ENCODE measurements at regions not wholly inside any gene's neighbourhood (a gene's known extent, or its start where the extent isn't known, plus 50 kb on each side); places are given as distances from the start of the nearest gene placed in this dataset.
A peak's percentile ranks its signal among the peaks of the same experiment; 100 is the strongest.

- Mint-ChIP-seq H3K9me3 (no peaks in the 10 kb centered on the region), H3K4me1 (no peaks in the 10 kb centered on the region)
- ATAC-seq, result no peak
Measured at GRCh38 chrX:69110116-69110530, 55.1 kb downstream of the PJA1 start.

DNA sequence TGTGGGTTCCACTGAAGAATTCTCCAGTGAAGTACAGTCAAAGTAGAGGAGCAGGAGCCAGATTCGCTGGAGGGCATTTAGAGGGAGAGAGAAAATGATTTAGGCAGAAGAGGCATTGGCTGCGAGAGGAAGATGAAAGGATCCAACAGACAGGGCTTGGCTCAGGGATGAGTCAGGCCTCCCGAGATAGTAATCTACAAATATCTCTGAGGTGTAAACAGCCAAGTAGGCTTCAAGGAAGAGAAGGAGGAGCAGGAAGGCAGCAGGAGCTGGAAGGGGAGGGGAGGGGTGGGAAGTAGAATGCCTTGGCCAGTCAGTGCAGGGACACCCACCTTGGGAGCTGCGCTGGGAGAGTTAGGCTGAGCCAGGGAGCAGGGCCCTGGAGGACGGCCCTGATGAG, 55.5 kb downstream of the PJA1 start:
- ATAC-seq (no peak), DNase-seq (no peak)
- Mint-ChIP-seq H3K4me1 (no peaks in the 10 kb centered on the region), H3K27me3 (no peaks in the 10 kb centered on the region), H3K4me3 (no peak overlapping the region), H3K27ac (no peak overlapping the region), H3K9me3 (no peaks in the 10 kb centered on the region)

More at GRCh38 chrX:69110116-69110530, 55.1 kb downstream of the PJA1 start:
- Mint-ChIP-seq H3K4me3 (no peak overlapping the region), H3K27ac (no peak overlapping the region), H3K27me3 (no peaks in the 10 kb centered on the region)
- no peak for DNase-seq

DNA sequence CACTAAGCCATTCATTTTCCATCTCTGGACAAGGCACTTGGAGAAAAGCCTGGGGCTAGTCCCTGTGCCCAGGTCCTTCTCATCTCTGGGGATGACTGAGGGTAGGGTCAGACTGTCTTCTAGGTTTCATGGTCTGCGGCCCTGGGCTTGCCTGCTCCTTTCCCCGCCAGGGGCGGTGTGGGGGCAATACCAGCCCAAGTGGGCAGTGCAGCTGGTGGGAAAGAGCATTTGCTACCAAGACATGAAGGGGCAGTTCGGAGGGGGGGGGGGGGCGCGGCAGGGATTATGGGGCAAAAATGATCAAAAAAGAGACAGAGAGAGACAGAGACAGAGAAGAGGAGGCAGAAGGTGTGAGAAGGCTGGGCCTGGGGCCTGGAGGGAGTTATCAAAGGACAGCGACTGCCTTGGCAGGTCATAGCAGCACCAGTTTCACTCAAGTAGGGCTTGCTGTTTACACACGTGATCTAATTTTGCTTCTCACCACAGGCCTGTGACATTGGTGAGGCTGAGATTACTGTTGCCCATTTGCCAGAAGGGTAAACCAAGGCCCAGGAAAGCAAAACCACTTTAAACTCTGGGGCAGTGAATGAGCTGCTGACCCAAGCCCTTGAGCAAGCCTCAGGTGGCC, 56.1 kb downstream of the PJA1 start:
- Mint-ChIP-seq H3K27me3 (no peaks in the 10 kb centered on the region), H3K4me1 (no peaks in the 10 kb centered on the region), H3K4me3 (no peak overlapping the region), H3K27ac (no peak overlapping the region), H3K9me3 (no peaks in the 10 kb centered on the region)
- DNase-seq, result no peak
- ATAC-seq, result no peak

DNA sequence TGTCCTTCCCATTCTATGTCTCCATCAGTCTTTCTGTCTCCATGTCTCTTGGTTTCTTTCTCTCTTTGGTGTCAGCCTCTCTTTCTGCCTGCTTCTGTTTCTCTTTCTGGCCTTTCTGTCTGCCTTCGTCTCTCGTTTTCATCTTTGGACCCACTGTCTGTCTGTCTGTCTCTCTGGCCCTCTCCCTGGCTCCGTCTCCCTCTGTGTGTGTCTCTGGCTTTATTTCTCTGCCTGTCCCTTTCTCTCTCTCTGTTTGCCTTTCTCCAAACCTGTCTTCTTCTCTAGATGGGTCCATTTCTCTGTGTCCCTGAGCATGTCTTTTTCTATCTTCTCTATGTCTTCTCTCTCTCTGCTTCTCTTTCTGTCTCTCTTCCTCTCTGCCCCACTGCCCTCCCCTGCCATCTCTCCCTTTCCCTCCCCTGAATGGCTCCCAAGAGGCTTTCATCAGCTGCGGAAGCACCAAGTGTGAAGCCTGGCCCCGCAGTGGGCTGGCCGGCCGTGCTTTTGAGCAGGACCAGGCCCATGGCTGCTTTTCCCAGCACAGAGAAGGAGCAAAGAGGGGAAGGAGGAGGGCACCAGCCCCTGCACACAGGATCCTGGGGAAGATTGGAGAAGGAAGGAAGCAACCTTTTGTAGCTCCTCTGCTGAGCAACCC, 57.4 kb downstream of the PJA1 start:
- Mint-ChIP-seq H3K4me1 (no peaks in the 10 kb centered on the region), H3K4me3 (no peak overlapping the region), H3K9me3 (no peaks in the 10 kb centered on the region), H3K27ac (no peak overlapping the region), H3K27me3 (no peaks in the 10 kb centered on the region)
- no peak for ATAC-seq
- no peak for DNase-seq

DNA sequence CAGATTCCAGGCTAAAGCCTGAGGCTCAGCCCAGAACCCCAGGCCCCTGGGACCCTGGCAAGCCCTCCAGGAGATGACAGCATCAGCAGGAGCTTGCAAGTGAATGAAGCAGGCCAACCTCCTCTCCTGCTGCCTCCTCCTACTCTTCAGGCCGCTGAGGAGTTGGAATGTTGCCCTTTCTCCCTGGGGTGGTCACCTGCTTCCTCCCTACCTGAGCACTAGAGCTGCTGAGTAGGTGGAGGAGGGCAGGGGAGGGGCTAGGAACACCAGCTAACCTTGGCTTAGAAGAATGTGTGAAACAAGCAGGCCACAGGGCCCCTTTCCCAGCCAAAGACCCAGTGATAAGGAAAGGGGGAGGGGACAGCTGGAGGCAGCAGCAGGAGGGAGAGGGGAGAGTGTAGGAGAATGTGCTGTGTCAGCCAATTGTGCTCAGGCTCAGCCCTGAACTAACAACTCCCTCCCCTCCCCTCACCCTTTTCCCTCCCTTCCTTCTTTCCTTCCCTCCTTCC, 58.0 kb downstream of the PJA1 start:
- no peaks in the 10 kb centered on the region for H3K27me3 Mint-ChIP-seq
- H3K9me3 Mint-ChIP-seq, result no peaks in the 10 kb centered on the region
- DNase-seq, result no peak
- no peak overlapping the region for H3K4me3 Mint-ChIP-seq
- no peak overlapping the region for H3K27ac Mint-ChIP-seq
- ATAC-seq, result no peak
- no peaks in the 10 kb centered on the region for H3K4me1 Mint-ChIP-seq

DNA sequence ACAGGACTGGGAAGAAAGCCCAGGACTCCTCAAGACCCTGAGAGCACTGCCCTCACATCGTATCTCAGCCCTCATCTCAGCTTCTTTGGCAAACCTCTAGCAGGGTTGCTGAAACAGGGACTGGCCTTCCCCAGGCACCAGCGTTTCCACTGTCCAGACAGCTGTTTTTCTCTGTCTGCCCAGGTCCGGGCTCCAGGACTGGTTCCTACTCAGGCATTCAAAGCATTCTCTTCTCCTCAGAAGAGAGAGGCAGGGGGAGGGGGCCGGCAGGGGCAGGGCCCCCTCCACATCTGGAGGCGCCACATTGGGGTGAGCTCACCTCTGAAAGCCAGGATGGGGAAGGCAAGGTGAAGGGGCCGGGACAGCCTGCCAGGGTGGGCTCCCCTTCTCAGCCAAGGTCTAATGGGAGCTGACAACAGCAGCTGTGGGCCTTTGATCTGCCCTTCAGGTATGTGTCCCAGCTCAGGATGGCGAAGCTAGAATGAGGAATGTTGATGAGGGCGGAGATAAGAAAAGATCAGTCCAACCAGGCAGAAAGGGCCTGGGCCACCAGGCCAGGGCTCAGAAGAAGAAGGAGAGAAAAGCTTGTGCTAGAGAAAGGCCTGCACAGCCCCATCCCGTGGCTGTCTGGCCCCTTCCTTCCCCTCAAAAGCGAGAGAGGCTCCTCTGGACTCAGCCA, 60.4 kb downstream of the PJA1 start:
- no peak for DNase-seq
- H3K4me3 Mint-ChIP-seq, result no peak overlapping the region
- H3K27ac Mint-ChIP-seq, result no peak overlapping the region
- no peak for ATAC-seq
- H3K4me1 Mint-ChIP-seq, result no peaks in the 10 kb centered on the region
- H3K27me3 Mint-ChIP-seq, result no peaks in the 10 kb centered on the region
- H3K9me3 Mint-ChIP-seq, result no peaks in the 10 kb centered on the region

GRCh38 chrX:69103539-69103938, 61.7 kb downstream of the PJA1 start:
- no peaks in the 10 kb centered on the region for H3K4me1 Mint-ChIP-seq
- ATAC-seq, result no peak
- H3K4me3 Mint-ChIP-seq, result no peak overlapping the region
- H3K27me3 Mint-ChIP-seq, result no peaks in the 10 kb centered on the region
- no peak for DNase-seq
- no peak overlapping the region for H3K27ac Mint-ChIP-seq
- no peaks in the 10 kb centered on the region for H3K9me3 Mint-ChIP-seq

- Mint-ChIP-seq H3K4me1 (no peaks in the 10 kb centered on the region), H3K27me3 (no peaks in the 10 kb centered on the region), H3K9me3 (no peaks in the 10 kb centered on the region), H3K27ac (no peak overlapping the region), H3K4me3 (no peak overlapping the region)
- no peak for DNase-seq
- ATAC-seq, result no peak
Measured at GRCh38 chrX:69102612-69103194, 62.5 kb downstream of the PJA1 start.

DNA sequence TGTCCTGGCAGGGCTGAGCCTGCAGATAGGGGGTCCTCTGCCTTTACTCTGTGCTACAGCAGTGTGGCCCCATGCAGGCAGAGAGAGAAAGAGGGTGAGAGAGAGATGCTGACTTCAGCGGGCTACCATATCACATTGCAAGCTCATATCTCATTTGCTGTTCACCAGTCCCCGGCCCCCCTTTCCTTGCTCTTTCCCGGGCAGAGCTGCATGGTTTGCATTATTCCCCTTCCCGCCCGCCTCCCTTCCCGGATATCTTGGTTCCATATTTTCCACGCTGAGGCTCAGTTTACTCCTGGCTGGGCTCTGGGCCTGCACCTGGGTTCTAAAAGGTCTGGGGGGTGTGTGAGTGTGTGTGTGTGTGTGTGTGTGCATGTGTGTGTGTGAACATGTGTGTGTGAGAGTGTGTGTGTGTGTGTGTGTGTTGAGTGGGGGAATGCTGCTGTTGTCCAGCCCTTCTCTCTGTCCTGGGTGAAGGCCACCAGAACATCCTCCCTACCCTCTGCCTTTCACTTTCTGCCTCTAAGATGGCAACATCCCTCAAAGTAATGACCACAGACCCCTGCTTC, 63.5 kb downstream of the PJA1 start:
- Mint-ChIP-seq H3K9me3 (no peaks in the 10 kb centered on the region), H3K27me3 (no peaks in the 10 kb centered on the region), H3K4me3 (no peak overlapping the region), H3K27ac (no peak overlapping the region), H3K4me1 (no peaks in the 10 kb centered on the region)
- ATAC-seq (no peak), DNase-seq (no peak)

GRCh38 chrX:69100478-69100877, 64.8 kb downstream of the PJA1 start:
- no peaks in the 10 kb centered on the region for H3K27me3 Mint-ChIP-seq
- ATAC-seq, result no peak
- no peaks in the 10 kb centered on the region for H3K9me3 Mint-ChIP-seq
- H3K4me3 Mint-ChIP-seq, result no peak overlapping the region
- no peak overlapping the region for H3K27ac Mint-ChIP-seq
- DNase-seq, result no peak
- H3K4me1 Mint-ChIP-seq, result no peaks in the 10 kb centered on the region

- no peaks in the 10 kb centered on the region for H3K9me3 Mint-ChIP-seq
- ATAC-seq (no peak), DNase-seq (no peak)
- H3K27me3 Mint-ChIP-seq, result no peaks in the 10 kb centered on the region
- H3K27ac Mint-ChIP-seq, result no peak overlapping the region
- H3K4me1 Mint-ChIP-seq, result no peaks in the 10 kb centered on the region
- no peak overlapping the region for H3K4me3 Mint-ChIP-seq
Measured at GRCh38 chrX:69097451-69098236, 67.6 kb downstream of the PJA1 start.

DNA sequence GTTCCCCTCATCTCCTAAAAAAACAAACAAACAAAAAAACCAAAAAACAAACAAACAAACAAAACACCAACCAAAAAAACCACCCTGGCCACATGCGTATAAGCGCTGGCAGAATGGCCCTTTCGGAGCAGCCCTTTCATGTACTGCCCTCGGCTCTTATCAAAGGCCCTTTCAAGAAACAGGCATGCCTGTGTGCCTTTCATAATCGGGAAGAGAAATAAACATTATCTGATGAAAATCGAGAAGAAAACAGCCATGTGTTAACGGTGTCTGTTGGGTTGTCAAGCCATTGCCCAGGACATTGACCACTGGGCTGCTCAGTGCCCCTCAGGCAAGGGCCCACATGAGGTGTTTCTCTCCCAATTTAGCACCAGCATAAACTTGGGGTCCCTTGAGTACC, 68.3 kb downstream of the PJA1 start:
- Mint-ChIP-seq H3K4me3 (no peak overlapping the region), H3K27me3 (no peaks in the 10 kb centered on the region), H3K27ac (no peak overlapping the region), H3K4me1 (no peaks in the 10 kb centered on the region), H3K9me3 (no peaks in the 10 kb centered on the region)
- ATAC-seq, result no peak
- DNase-seq, result no peak

- no peak for DNase-seq
- Mint-ChIP-seq H3K4me1 (no peaks in the 10 kb centered on the region), H3K4me3 (no peak overlapping the region), H3K27ac (no peak overlapping the region), H3K27me3 (no peaks in the 10 kb centered on the region), H3K9me3 (no peaks in the 10 kb centered on the region)
- no peak for ATAC-seq
Measured at GRCh38 chrX:69094977-69095669, 70.1 kb downstream of the PJA1 start.

GRCh38 chrX:69093960-69094871, 71.0 kb downstream of the PJA1 start:
- Mint-ChIP-seq H3K27me3 (no peaks in the 10 kb centered on the region), H3K9me3 (no peaks in the 10 kb centered on the region), H3K27ac (no peak overlapping the region), H3K4me3 (no peak overlapping the region), H3K4me1 (no peaks in the 10 kb centered on the region)
- peak; percentile 62 for ATAC-seq
- DNase-seq, result peak; percentile 15 to 24
